ENCODE measurements at regions not wholly inside any gene's neighbourhood (a gene's known extent, or its start where the extent isn't known, plus 50 kb on each side); places are given as distances from the start of the nearest gene placed in this dataset.

DNA sequence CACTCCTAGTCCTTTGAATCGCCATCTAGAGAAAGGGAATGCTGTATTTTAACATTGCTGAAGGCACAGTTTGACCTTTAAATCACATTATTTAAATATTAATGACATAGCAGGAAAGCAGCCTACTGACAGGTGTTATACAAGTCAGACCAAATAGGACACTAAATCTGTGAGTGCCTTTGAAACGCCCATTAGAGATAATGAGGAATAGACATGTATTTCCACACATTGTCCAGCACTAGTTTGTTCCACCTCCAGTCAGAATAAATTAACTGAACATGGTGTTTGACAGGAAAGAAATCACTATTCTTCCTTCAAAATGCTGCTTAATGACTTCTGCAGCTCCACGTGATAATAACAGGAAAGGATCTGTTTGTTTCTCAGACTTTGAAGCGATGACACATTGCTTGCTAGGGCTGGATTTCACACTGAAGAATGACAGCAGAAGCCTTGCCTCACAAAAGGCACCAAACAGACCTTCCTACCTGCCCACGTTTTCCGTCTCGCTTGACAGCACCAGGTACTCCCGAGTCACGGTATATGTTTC lies 90.5 kb upstream of the DDX18 start:
- H3K4me1 Mint-ChIP-seq (ENCODE audit: low read depth) = no peaks in the 10 kb centered on the region
- no peaks in the 10 kb centered on the region for H3K9me3 Mint-ChIP-seq
- H3K4me3 Mint-ChIP-seq = no peak overlapping the region
- intact Hi-C loops (cut with micrococcal nuclease) = no loop called here
- no peaks in the 10 kb centered on the region for H3K36me3 Mint-ChIP-seq (ENCODE audit: low read depth)
- no peak overlapping the region for H3K27ac Mint-ChIP-seq
- no peaks in the 10 kb centered on the region for H3K27me3 Mint-ChIP-seq

DNA sequence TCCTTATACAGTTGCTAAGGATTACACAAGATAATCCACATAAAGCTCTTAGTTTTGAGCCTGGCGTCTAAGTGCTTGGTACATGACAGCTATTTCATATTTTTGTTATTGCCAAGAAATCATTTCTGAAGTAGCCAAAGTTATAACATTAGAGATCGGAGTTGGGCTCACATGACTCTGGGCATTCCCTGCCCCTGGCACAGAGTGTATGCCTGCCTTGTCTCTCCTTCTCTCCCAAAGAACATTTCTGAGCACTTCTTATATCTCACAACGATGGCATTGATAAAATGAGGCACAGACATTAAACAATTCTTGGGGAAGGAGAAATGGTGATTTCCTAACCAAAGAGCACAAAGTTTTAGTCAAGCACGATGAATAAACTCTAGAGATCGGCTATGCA lies 87.7 kb upstream of the DDX18 start:
- Mint-ChIP-seq H3K4me1 (ENCODE audit: low read depth) (no peaks in the 10 kb centered on the region), H3K27me3 (no peaks in the 10 kb centered on the region), H3K36me3 (ENCODE audit: low read depth) (no peaks in the 10 kb centered on the region), H3K4me3 (no peak overlapping the region), H3K27ac (no peak overlapping the region), H3K9me3 (peaks cover 3% of the 10 kb centered on the region)
- intact Hi-C loops (cut with micrococcal nuclease) = no loop called here

DNA sequence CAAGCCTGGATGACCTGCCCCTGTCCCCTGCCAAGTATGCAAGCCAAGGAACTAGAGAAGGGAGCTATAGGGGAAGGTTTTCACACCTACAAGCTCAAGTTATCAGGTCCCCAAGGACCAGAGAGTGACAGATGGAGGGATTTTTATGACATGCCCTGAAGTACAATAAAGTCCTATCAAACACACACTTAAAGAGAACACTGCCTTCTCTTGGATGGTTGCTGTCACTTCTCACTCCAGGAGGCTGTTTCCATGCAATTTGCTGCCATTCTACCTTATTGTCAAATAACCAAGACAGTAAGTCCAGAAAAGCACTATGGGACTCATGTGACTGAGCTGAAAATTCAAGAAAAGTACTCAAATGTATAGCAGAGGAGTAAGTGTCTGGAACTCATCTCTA lies 76.6 kb upstream of the DDX18 start:
- Mint-ChIP-seq H3K9me3 (peaks cover under 1% of the 10 kb centered on the region), H3K4me3 (no peak overlapping the region), H3K27ac (no peak overlapping the region), H3K4me1 (ENCODE audit: low read depth) (no peaks in the 10 kb centered on the region), H3K27me3 (no peaks in the 10 kb centered on the region), H3K36me3 (ENCODE audit: low read depth) (no peaks in the 10 kb centered on the region)
- intact Hi-C loops (cut with micrococcal nuclease) = no loop called here

DNA sequence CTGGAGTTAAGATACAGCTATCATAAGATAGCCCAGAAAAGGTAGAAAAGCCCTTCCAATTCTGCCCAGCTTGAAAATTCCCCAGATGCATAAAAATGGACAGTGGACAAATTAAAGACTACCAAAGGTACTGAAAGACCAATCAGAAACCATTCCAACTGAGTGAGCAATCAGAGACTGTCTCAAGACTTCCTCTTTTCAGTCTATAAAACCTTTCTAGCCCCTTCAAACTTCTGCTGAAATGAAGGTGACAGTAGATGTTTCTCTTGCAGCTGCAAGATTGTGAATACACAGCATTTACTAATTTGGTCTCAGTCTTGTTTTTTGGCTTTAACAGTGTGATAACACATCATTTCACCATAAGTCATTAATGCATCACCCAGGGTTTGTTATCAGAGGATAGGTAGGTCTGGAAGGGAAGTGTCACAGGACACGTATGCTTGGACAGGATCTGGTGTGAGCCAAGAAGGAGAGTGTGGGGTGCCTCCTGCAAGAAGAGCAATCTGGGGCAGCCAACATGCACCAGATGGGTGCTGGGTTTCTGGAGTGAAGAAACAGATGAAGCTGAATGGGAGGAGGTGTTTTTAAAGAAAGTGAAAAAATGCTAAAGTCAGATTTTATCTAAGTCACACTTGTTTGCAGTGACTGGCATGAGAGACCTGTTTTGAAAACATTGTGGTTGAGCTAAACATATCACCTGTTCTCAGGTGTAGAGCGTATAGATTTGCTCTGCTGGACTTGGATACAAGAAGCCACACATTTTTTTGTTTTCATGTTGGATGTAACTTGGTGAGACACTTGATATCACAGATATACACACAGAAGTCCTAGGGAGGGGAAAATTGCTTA lies 75.3 kb upstream of the DDX18 start:
- Mint-ChIP-seq H3K9me3 (no peaks in the 10 kb centered on the region), H3K36me3 (ENCODE audit: low read depth) (no peaks in the 10 kb centered on the region), H3K27ac (no peak overlapping the region), H3K4me1 (ENCODE audit: low read depth) (no peaks in the 10 kb centered on the region), H3K27me3 (no peaks in the 10 kb centered on the region), H3K4me3 (no peak overlapping the region)
- intact Hi-C loops (cut with micrococcal nuclease) = no loop called here

DNA sequence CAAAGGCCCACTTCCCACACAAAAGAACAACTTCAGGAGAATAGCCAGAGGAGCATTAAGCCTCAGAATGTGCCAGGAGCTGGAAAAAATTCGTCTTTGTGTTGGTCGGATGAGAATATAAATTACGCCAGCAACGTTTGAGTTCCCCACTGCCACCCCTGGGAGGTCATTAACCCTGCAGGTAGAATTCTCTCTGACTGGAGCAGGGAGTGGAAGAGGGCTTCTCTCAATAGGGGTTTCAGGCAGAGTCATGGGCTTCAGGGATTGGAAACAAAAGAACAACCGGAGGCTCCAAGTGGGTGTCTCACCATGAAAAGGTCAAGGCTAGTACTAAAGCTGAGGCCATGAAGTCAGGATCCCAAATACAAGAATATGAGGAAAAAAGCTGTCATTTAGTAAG lies 69.0 kb upstream of the DDX18 start:
- intact Hi-C loops (cut with micrococcal nuclease) = no loop called here
- Mint-ChIP-seq H3K27me3 (no peaks in the 10 kb centered on the region), H3K9me3 (no peaks in the 10 kb centered on the region), H3K36me3 (ENCODE audit: low read depth) (no peaks in the 10 kb centered on the region), H3K27ac (no peak overlapping the region), H3K4me3 (no peak overlapping the region), H3K4me1 (ENCODE audit: low read depth) (no peaks in the 10 kb centered on the region)

DNA sequence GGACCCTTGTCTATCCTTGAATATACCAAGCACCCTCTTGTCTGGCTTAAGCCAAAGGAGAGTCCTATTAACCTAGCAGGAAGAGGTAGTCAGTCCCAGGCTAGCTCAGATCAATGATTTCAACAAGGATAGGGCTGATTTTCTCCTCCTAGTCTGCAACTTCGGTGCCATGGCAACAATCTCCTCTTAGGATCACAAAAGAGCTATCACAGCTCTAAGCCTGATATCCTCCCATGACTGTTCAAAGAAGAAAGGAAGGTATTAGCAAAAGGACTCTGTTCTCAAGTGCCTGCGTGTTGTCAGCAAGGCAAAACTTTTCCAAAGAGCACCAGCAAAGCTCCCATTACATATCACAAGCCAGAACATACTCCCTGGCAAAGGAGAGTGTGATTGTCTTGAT lies 58.7 kb upstream of the DDX18 start:
- H3K27ac Mint-ChIP-seq = no peak overlapping the region
- intact Hi-C loops (cut with micrococcal nuclease) = no loop called here
- H3K27me3 Mint-ChIP-seq = no peaks in the 10 kb centered on the region
- H3K36me3 Mint-ChIP-seq (ENCODE audit: low read depth) = no peaks in the 10 kb centered on the region
- no peaks in the 10 kb centered on the region for H3K4me1 Mint-ChIP-seq (ENCODE audit: low read depth)
- no peaks in the 10 kb centered on the region for H3K9me3 Mint-ChIP-seq
- H3K4me3 Mint-ChIP-seq = no peak overlapping the region

DNA sequence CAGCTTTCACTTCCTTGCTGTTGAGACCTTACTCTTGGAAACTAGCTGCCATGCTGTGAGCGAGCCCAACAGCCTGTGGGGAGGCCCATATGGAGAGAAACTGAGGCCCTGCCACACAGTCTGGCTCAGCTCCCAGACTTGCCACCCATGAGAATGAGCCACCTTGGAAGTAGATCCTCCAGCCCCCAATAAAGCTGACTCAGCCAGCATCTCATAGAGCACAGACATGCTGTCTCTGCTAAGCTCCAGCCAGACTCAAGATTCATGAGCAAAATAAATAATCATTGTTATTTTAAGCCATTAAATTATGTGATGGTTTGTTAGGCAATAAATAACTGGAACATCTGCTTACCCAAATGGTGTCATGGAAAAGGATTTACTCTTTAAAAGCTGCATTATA lies 53.6 kb upstream of the DDX18 start:
- no peaks in the 10 kb centered on the region for H3K9me3 Mint-ChIP-seq
- intact Hi-C loops (cut with micrococcal nuclease) = no loop called here
- H3K27me3 Mint-ChIP-seq = no peaks in the 10 kb centered on the region
- no peaks in the 10 kb centered on the region for H3K4me1 Mint-ChIP-seq (ENCODE audit: low read depth)
- no peak overlapping the region for H3K4me3 Mint-ChIP-seq
- H3K27ac Mint-ChIP-seq = no peak overlapping the region
- no peaks in the 10 kb centered on the region for H3K36me3 Mint-ChIP-seq (ENCODE audit: low read depth)

DNA sequence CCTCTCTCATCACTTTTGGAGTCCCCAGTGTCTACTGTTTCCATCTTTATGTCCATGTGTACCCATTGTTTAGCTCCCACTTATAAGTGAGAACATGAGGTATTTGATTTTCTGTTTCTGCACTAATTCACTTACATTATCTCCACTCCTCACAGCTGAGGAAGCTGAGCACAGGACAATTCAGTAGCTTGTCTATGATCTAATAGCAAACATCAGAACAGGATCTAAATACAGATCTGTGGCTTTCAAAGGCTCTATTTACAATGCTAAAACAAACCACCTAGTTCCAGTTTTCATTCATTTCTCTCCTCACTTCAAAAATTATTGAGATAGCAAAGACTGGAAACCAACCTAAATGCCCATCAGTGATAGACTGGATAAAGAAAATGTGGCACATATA lies 52.0 kb upstream of the DDX18 start:
- H3K4me3 Mint-ChIP-seq = no peak overlapping the region
- intact Hi-C loops (cut with micrococcal nuclease) = no loop called here
- H3K36me3 Mint-ChIP-seq (ENCODE audit: low read depth) = no peaks in the 10 kb centered on the region
- H3K27me3 Mint-ChIP-seq = no peaks in the 10 kb centered on the region
- no peaks in the 10 kb centered on the region for H3K9me3 Mint-ChIP-seq
- H3K27ac Mint-ChIP-seq = no peak overlapping the region
- H3K4me1 Mint-ChIP-seq (ENCODE audit: low read depth) = no peaks in the 10 kb centered on the region

DNA sequence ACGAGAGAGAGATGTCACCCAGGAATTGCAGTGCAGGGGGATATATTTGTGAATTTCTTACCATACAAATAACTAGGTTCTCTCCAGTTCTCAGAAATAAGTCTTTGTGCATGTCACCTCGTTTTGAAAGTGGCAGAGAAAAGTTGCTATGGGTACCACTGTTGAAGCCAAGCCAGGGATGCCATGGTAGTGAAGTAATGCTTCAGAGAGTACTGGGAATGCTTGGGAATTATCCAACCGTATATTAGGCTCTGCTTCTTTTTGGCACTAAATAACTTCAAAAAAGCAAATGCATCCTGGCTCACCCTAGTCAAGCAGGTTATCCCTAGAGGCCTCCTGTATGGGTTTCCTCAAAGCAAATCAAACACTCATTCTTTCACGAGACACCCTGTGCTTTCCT lies 50.7 kb upstream of the DDX18 start:
- intact Hi-C loops (cut with micrococcal nuclease) = no loop called here
- H3K4me3 Mint-ChIP-seq = no peak overlapping the region
- H3K27me3 Mint-ChIP-seq = no peaks in the 10 kb centered on the region
- no peaks in the 10 kb centered on the region for H3K9me3 Mint-ChIP-seq
- H3K36me3 Mint-ChIP-seq (ENCODE audit: low read depth) = no peaks in the 10 kb centered on the region
- no peak overlapping the region for H3K27ac Mint-ChIP-seq
- H3K4me1 Mint-ChIP-seq (ENCODE audit: low read depth) = no peaks in the 10 kb centered on the region

All from dendritic cell treated with granulocyte-macrophage colony-stimulating factor and Interleukin-4, amounts not matched to agents 40 ng/mL and 50 ng/mL, for 4 days (primary cell).